ENCODE measurements at regions not wholly inside any gene's neighbourhood (a gene's known extent, or its start where the extent isn't known, plus 50 kb on each side); places are given as distances from the start of the nearest gene placed in this dataset.

- Mint-ChIP-seq H3K27me3 (peaks cover 8% of the 10 kb centered on the region), H3K4me3 (no peak overlapping the region), H3K27ac (no peak overlapping the region), H3K9me3 (no peaks in the 10 kb centered on the region), H3K4me1 (ENCODE audit: low read depth) (peaks cover 10% of the 10 kb centered on the region), H3K36me3 (ENCODE audit: low read depth) (no peaks in the 10 kb centered on the region)
- intact Hi-C loops (cut with micrococcal nuclease) = no loop called here
Observed at GRCh38 chr21:24097181-24097580, 1510.1 kb downstream of the MRPL39 start.

GRCh38 chr21:24096651-24097050 lies 1510.6 kb downstream of the MRPL39 start:
- peaks cover 10% of the 10 kb centered on the region for H3K4me1 Mint-ChIP-seq (ENCODE audit: low read depth)
- peaks cover 8% of the 10 kb centered on the region for H3K27me3 Mint-ChIP-seq

GRCh38 chr21:24093032-24093431 lies 1514.2 kb downstream of the MRPL39 start:
- intact Hi-C loops (cut with micrococcal nuclease) = no loop called here
- Mint-ChIP-seq H3K36me3 (ENCODE audit: low read depth) (no peaks in the 10 kb centered on the region), H3K9me3 (peaks cover 8% of the 10 kb centered on the region), H3K27ac (no peak overlapping the region), H3K4me3 (no peak overlapping the region), H3K27me3 (peaks cover 8% of the 10 kb centered on the region), H3K4me1 (ENCODE audit: low read depth) (peaks cover 6% of the 10 kb centered on the region)

More at GRCh38 chr21:24096651-24097050, 1510.6 kb downstream of the MRPL39 start:
- no peak overlapping the region for H3K4me3 Mint-ChIP-seq
- H3K9me3 Mint-ChIP-seq = no peaks in the 10 kb centered on the region
- H3K27ac Mint-ChIP-seq = no peak overlapping the region
- intact Hi-C loops (cut with micrococcal nuclease) = no loop called here
- no peaks in the 10 kb centered on the region for H3K36me3 Mint-ChIP-seq (ENCODE audit: low read depth)

GRCh38 chr21:24076179-24076578 lies 1531.1 kb downstream of the MRPL39 start:
- H3K27me3 Mint-ChIP-seq = no peaks in the 10 kb centered on the region
- intact Hi-C loops (cut with micrococcal nuclease) = no loop called here
- H3K27ac Mint-ChIP-seq = no peak overlapping the region
- peaks cover 30% of the 10 kb centered on the region for H3K9me3 Mint-ChIP-seq
- H3K4me3 Mint-ChIP-seq = no peak overlapping the region
- no peaks in the 10 kb centered on the region for H3K36me3 Mint-ChIP-seq (ENCODE audit: low read depth)
- H3K4me1 Mint-ChIP-seq (ENCODE audit: low read depth) = no peaks in the 10 kb centered on the region

- H3K36me3 Mint-ChIP-seq (ENCODE audit: low read depth) = no peaks in the 10 kb centered on the region
- H3K27me3 Mint-ChIP-seq = no peaks in the 10 kb centered on the region
- intact Hi-C loops (cut with micrococcal nuclease) = no loop called here
- H3K4me1 Mint-ChIP-seq (ENCODE audit: low read depth) = no peaks in the 10 kb centered on the region
- H3K9me3 Mint-ChIP-seq = no peaks in the 10 kb centered on the region
- H3K27ac Mint-ChIP-seq = no peak overlapping the region
- H3K4me3 Mint-ChIP-seq = no peak overlapping the region
Observed at GRCh38 chr21:24055696-24056095, 1551.6 kb downstream of the MRPL39 start.

GRCh38 chr21:24050231-24050630 lies 1557.0 kb downstream of the MRPL39 start:
- Mint-ChIP-seq H3K9me3 (no peaks in the 10 kb centered on the region), H3K27ac (no peak overlapping the region), H3K4me1 (ENCODE audit: low read depth) (peaks cover 5% of the 10 kb centered on the region), H3K27me3 (no peaks in the 10 kb centered on the region), H3K4me3 (no peak overlapping the region), H3K36me3 (ENCODE audit: low read depth) (no peaks in the 10 kb centered on the region)
- intact Hi-C loops (cut with micrococcal nuclease) = no loop called here

GRCh38 chr21:24046829-24047443 lies 1560.3 kb downstream of the MRPL39 start:
- H3K27me3 Mint-ChIP-seq = no peaks in the 10 kb centered on the region
- H3K4me1 Mint-ChIP-seq (ENCODE audit: low read depth) = peaks cover 5% of the 10 kb centered on the region
- intact Hi-C loops (cut with micrococcal nuclease) = loop anchor here (5.0 to 10.0 kb wide), 2 partner anchors 110 to 192 kb away; no protein-coding TSS in a partner anchor
- H3K36me3 Mint-ChIP-seq (ENCODE audit: low read depth) = no peaks in the 10 kb centered on the region
- no peak overlapping the region for H3K4me3 Mint-ChIP-seq
- H3K9me3 Mint-ChIP-seq = no peaks in the 10 kb centered on the region
- H3K27ac Mint-ChIP-seq = no peak overlapping the region

- H3K27me3 Mint-ChIP-seq = no peaks in the 10 kb centered on the region
- H3K4me3 Mint-ChIP-seq = no peak overlapping the region
- H3K36me3 Mint-ChIP-seq (ENCODE audit: low read depth) = no peaks in the 10 kb centered on the region
- no peak overlapping the region for H3K27ac Mint-ChIP-seq
- no peaks in the 10 kb centered on the region for H3K9me3 Mint-ChIP-seq
- H3K4me1 Mint-ChIP-seq (ENCODE audit: low read depth) = peaks cover 5% of the 10 kb centered on the region
- intact Hi-C loops (cut with micrococcal nuclease) = loop anchor here (5.0 to 10.0 kb wide), 2 partner anchors 108 to 191 kb away; no protein-coding TSS in a partner anchor
Observed at GRCh38 chr21:24045775-24046215, 1561.5 kb downstream of the MRPL39 start.

GRCh38 chr21:24045373-24045772 lies 1561.9 kb downstream of the MRPL39 start:
- Mint-ChIP-seq H3K9me3 (no peaks in the 10 kb centered on the region), H3K36me3 (ENCODE audit: low read depth) (no peaks in the 10 kb centered on the region), H3K27me3 (no peaks in the 10 kb centered on the region), H3K4me3 (no peak overlapping the region), H3K27ac (no peak overlapping the region), H3K4me1 (ENCODE audit: low read depth) (peaks cover 5% of the 10 kb centered on the region)
- intact Hi-C loops (cut with micrococcal nuclease) = loop anchor here (5.0 to 10.0 kb wide), 2 partner anchors 108 to 191 kb away; no protein-coding TSS in a partner anchor

GRCh38 chr21:24042687-24043086 lies 1564.6 kb downstream of the MRPL39 start:
- no peaks in the 10 kb centered on the region for H3K27me3 Mint-ChIP-seq
- H3K4me1 Mint-ChIP-seq (ENCODE audit: low read depth) = peaks cover 5% of the 10 kb centered on the region
- no peaks in the 10 kb centered on the region for H3K9me3 Mint-ChIP-seq
- H3K36me3 Mint-ChIP-seq (ENCODE audit: low read depth) = no peaks in the 10 kb centered on the region
- H3K27ac Mint-ChIP-seq = no peak overlapping the region
- intact Hi-C loops (cut with micrococcal nuclease) = loop anchor here (5.0 to 10.0 kb wide), 2 partner anchors 50 to 188 kb away; no protein-coding TSS in a partner anchor
- no peak overlapping the region for H3K4me3 Mint-ChIP-seq

- no peaks in the 10 kb centered on the region for H3K4me1 Mint-ChIP-seq (ENCODE audit: low read depth)
- no peak overlapping the region for H3K27ac Mint-ChIP-seq
- no peaks in the 10 kb centered on the region for H3K27me3 Mint-ChIP-seq
- H3K9me3 Mint-ChIP-seq = peaks cover 27% of the 10 kb centered on the region
- no peak overlapping the region for H3K4me3 Mint-ChIP-seq
- intact Hi-C loops (cut with micrococcal nuclease) = no loop called here
- no peaks in the 10 kb centered on the region for H3K36me3 Mint-ChIP-seq (ENCODE audit: low read depth)
Observed at GRCh38 chr21:24032709-24033232, 1574.5 kb downstream of the MRPL39 start.

GRCh38 chr21:24027396-24027795 lies 1579.9 kb downstream of the MRPL39 start:
- no peaks in the 10 kb centered on the region for H3K36me3 Mint-ChIP-seq (ENCODE audit: low read depth)
- no peaks in the 10 kb centered on the region for H3K4me1 Mint-ChIP-seq (ENCODE audit: low read depth)
- H3K27me3 Mint-ChIP-seq = no peaks in the 10 kb centered on the region
- no peak overlapping the region for H3K27ac Mint-ChIP-seq
- H3K4me3 Mint-ChIP-seq = no peak overlapping the region
- H3K9me3 Mint-ChIP-seq = no peaks in the 10 kb centered on the region
- intact Hi-C loops (cut with micrococcal nuclease) = no loop called here

- Mint-ChIP-seq H3K4me3 (no peak overlapping the region), H3K4me1 (ENCODE audit: low read depth) (no peaks in the 10 kb centered on the region), H3K9me3 (peaks cover 12% of the 10 kb centered on the region), H3K27ac (no peak overlapping the region), H3K36me3 (ENCODE audit: low read depth) (no peaks in the 10 kb centered on the region), H3K27me3 (no peaks in the 10 kb centered on the region)
- intact Hi-C loops (cut with micrococcal nuclease) = no loop called here
Observed at GRCh38 chr21:24025101-24025500, 1582.2 kb downstream of the MRPL39 start.

- no peak overlapping the region for H3K27ac Mint-ChIP-seq
- no peaks in the 10 kb centered on the region for H3K27me3 Mint-ChIP-seq
- intact Hi-C loops (cut with micrococcal nuclease) = no loop called here
- H3K9me3 Mint-ChIP-seq = peaks cover 22% of the 10 kb centered on the region
- H3K4me3 Mint-ChIP-seq = no peak overlapping the region
- H3K4me1 Mint-ChIP-seq (ENCODE audit: low read depth) = no peaks in the 10 kb centered on the region
- H3K36me3 Mint-ChIP-seq (ENCODE audit: low read depth) = no peaks in the 10 kb centered on the region
Observed at GRCh38 chr21:24023936-24024335, 1583.3 kb downstream of the MRPL39 start.

GRCh38 chr21:24023402-24023801 lies 1583.9 kb downstream of the MRPL39 start:
- H3K4me3 Mint-ChIP-seq = no peak overlapping the region
- intact Hi-C loops (cut with micrococcal nuclease) = no loop called here

More at GRCh38 chr21:24023402-24023801, 1583.9 kb downstream of the MRPL39 start:
- no peaks in the 10 kb centered on the region for H3K36me3 Mint-ChIP-seq (ENCODE audit: low read depth)
- no peaks in the 10 kb centered on the region for H3K27me3 Mint-ChIP-seq
- no peak overlapping the region for H3K27ac Mint-ChIP-seq
- no peaks in the 10 kb centered on the region for H3K4me1 Mint-ChIP-seq (ENCODE audit: low read depth)
- peaks cover 22% of the 10 kb centered on the region for H3K9me3 Mint-ChIP-seq

Data from dendritic cell treated with granulocyte-macrophage colony-stimulating factor and Interleukin-4, amounts not matched to agents 40 ng/mL and 50 ng/mL, for 4 days (primary cell).